Activated CD4-positive, CD25-positive, alpha-beta regulatory T cell treated with anti-CD3 and anti-CD28 coated beads, Interleukin-2, amount 50 U/mL, for 72 hours (primary cell): ENCODE measurements at regions not wholly inside any gene's neighbourhood (a gene's known extent, or its start where the extent isn't known, plus 50 kb on each side); places are given as distances from the start of the nearest gene placed in this dataset.

Source experiments
- DNase-seq: peaks from one replicate; pipeline ENCODE4 v3.0.0; 2021

GRCh38 chr14:106812788-106813476, 1286.5 kb downstream of the TMEM121 start:
- DNase-seq: no peak

GRCh38 chr14:106813477-106813823, 1287.1 kb downstream of the TMEM121 start:
- DNase-seq: no peak

GRCh38 chr14:106820119-106820518, 1293.7 kb downstream of the TMEM121 start:
- DNase-seq: no peak

GRCh38 chr14:106821119-106821518, 1294.7 kb downstream of the TMEM121 start:
- no peak for DNase-seq

- no peak for DNase-seq
These were observed 1296.5 kb downstream of the TMEM121 start for GRCh38 chr14:106822905-106823304.

- no peak for DNase-seq
These were observed 1297.2 kb downstream of the TMEM121 start for GRCh38 chr14:106823552-106823951.

- no peak for DNase-seq
These were observed 1300.5 kb downstream of the TMEM121 start for GRCh38 chr14:106826833-106827369.

GRCh38 chr14:106831322-106831720, 1304.9 kb downstream of the TMEM121 start:
- DNase-seq: peak; percentile 65

GRCh38 chr14:106837870-106838269, 1311.5 kb downstream of the TMEM121 start:
- DNase-seq: no peak

GRCh38 chr14:106838991-106839769, 1312.8 kb downstream of the TMEM121 start:
- DNase-seq: no peak

GRCh38 chr14:106840258-106840657, 1313.9 kb downstream of the TMEM121 start:
- DNase-seq: no peak

GRCh38 chr14:106840991-106841390, 1314.6 kb downstream of the TMEM121 start:
- DNase-seq: no peak

GRCh38 chr14:106841701-106842100, 1315.3 kb downstream of the TMEM121 start:
- DNase-seq: no peak

GRCh38 chr14:106842687-106843086, 1316.3 kb downstream of the TMEM121 start:
- no peak for DNase-seq

GRCh38 chr14:106843386-106843785, 1317.0 kb downstream of the TMEM121 start:
- DNase-seq: no peak

GRCh38 chr14:106843951-106844483, 1317.6 kb downstream of the TMEM121 start:
- DNase-seq: peak; percentile 32

GRCh38 chr14:106844608-106845285, 1318.4 kb downstream of the TMEM121 start:
- DNase-seq: peak; percentile 56

GRCh38 chr14:106845286-106846087, 1319.1 kb downstream of the TMEM121 start:
- DNase-seq: no peak

- no peak for DNase-seq
These were observed 1319.8 kb downstream of the TMEM121 start for GRCh38 chr14:106846218-106846617.

- DNase-seq: no peak
These were observed 1322.1 kb downstream of the TMEM121 start for GRCh38 chr14:106848330-106849121.
